HUDEP-2 (cell line): ENCODE measurements at regions not wholly inside any gene's neighbourhood (a gene's known extent, or its start where the extent isn't known, plus 50 kb on each side); places are given as distances from the start of the nearest gene placed in this dataset.

Experiments
- DNase-seq, 76 experiments: peaks; one replicate each; lab custom pipeline; 2025; ENCODE audit not compliant: unreplicated experiment in 76 of 76; lab: John Stamatoyannopoulos, UW

DNA sequence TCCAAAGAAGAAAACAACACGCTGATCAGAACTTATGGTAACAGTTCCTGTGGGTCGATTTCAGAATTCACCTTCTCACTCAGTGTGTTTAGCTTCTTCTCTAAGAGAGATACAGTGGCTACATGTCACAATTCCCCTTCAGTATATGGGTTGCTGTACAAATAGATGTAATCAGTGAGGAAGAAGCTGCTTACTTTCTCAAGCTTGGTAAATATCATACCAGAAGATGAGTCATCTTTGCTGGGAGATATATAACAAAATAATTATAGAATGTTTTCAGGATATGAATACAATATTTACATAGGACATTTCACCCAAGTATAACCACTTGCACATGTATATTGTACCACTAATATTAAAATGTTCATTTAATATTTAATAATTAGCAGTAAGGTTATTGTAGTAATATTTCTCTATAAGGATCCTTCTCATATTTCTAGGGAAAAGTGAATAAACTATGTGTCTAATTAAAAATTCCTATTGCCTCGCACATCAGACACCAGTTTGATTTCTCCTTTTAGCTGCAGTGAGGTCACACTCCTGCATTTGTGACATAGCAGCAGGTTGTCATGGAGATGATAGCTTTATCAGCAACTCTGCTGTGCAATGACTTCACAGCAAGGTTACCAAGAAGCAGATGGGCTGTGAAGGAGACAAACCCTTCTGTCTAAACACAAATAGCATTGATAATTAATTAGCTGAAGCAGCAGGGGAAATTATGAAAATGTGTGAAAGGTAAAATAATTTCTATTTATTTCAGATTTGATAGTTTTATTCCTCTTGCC is 211.4 kb downstream of the TUSC7 start:
- no peak for DNase-seq

DNA sequence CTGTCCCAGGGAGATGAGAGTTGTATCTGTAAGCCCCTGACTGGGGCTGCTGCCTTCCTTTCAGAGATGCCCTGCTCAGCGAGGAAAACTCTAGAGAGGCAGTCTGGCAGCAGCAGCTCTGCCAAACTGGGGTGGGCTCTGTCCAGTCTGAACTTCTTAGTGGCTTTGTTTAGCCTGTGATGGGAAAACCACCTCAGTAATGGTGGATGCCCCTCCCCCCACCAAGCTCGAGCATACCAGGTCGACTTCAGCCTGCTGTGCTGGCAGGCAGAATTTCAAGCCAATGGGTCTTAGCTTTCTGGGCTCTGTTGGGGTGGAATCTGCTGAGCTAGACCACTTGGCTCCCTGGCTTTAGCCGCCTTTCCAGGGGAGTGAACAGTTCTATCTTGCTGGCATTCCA is 218.3 kb downstream of the TUSC7 start:
- DNase-seq = no peak

DNA sequence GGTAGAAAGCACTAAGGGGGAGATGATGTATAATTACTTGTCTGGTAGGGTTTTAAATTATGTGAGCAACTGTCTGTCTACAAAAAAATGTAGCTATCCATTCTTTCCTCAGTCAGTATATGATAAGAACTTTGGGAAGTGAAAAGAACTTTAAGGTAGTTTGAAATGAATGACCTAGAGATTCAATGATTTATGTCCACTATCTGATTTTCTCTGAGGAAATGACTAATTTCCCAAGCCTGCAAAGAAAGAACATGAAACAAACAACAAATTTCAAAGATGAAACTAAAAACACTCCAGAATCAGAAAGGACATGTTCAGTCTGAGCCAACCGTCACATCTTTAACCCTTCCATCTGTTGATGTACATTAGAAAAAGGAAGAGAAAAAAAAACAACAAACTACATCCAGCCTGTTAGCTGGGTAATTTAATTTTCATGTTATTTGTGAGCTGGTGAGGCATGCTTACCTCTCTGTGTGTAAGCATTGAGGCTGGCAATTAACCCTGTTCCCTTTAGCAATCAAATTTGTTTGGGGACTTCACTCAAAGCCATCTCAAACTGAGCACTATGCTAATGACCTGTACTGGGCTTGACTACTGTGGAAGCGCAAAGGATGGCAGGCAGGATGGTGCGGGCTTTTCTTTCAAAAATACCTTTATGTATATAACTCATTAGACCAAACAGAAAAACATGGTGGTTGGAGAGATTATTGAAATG is 220.1 kb downstream of the TUSC7 start:
- DNase-seq = no peak

GRCh38 chr3:116930786-116931185 is 221.2 kb downstream of the TUSC7 start:
- DNase-seq = no peak

GRCh38 chr3:116939091-116939490 is 229.5 kb downstream of the TUSC7 start:
- DNase-seq = no peak

GRCh38 chr3:116939550-116939949 is 230.0 kb downstream of the TUSC7 start:
- DNase-seq = no peak

GRCh38 chr3:116940719-116941118 is 231.1 kb downstream of the TUSC7 start:
- DNase-seq = no peak

- no peak for DNase-seq
Observed at GRCh38 chr3:116946376-116946775, 236.8 kb downstream of the TUSC7 start.

DNA sequence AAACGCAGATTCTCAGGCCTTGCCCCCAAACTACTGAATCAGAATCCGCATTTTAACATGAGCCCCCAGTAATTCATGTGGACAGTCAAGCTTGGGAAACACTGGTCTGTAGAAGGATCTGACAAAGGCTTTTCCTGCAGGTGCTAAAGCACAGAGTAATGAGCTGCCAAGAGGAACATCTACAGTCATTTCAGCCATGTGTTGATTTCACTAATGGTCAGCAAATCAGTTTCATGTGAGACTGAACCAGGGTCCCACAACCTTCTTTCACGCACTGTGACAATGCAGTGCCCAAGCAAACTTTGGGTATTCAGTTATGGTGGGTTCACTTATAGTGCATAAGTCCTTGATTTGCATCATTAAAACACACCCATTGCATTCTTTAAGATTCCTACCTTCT is 237.6 kb downstream of the TUSC7 start:
- DNase-seq = no peak

DNA sequence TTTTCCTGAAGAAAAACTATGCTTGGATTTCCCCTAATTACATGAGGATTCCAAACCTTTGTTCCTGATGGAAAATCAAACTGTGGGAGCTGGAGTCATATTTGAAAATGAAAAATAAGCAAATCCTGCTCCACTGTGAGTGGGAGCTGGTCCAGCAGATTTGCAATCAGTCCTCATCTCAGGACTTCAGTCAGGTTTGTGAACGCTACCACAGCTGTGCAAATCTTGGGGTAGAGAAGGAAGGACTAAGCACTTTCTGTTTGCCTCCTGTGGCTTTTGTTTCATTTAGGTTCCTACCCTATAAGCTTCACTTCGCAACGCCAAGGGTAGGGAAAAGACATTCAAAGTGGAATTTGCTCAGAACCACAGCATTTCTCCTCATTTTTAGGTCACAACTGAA is 238.2 kb downstream of the TUSC7 start:
- DNase-seq = no peak

- DNase-seq = no peak
Observed at GRCh38 chr3:116950301-116951055, 240.9 kb downstream of the TUSC7 start.

GRCh38 chr3:116951610-116952009 is 242.0 kb downstream of the TUSC7 start:
- no peak for DNase-seq

GRCh38 chr3:116958291-116958690 is 248.7 kb downstream of the TUSC7 start:
- no peak for DNase-seq

GRCh38 chr3:116961106-116961505 is 251.5 kb downstream of the TUSC7 start:
- no peak for DNase-seq

DNA sequence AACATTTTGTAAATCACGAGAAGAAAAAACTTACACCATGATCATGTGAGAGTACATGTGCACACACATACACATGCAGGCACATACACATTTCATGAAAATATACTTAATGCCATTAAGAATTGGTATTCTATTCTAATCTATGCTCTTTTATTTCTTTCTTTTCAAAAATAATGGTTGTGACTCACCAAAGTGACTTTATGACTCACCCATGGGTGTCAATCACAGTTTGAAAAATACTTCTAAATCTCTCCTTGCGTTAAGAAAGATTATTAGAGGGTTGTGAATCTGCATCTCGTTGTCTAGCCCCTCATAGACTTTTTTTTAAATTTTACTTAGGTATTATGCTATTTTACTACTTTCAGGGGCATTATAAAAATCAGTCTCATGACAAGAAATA is 254.2 kb downstream of the TUSC7 start:
- DNase-seq = no peak

- no peak for DNase-seq
Observed at GRCh38 chr3:116966649-116967048, 257.1 kb downstream of the TUSC7 start.

GRCh38 chr3:116969135-116969534 is 259.6 kb downstream of the TUSC7 start:
- no peak for DNase-seq

GRCh38 chr3:116969646-116970045 is 260.1 kb downstream of the TUSC7 start:
- no peak for DNase-seq

- no peak for DNase-seq
Observed at GRCh38 chr3:116971531-116971930, 262.0 kb downstream of the TUSC7 start.

- no peak for DNase-seq
Observed at GRCh38 chr3:116974702-116975101, 265.1 kb downstream of the TUSC7 start.

DNA sequence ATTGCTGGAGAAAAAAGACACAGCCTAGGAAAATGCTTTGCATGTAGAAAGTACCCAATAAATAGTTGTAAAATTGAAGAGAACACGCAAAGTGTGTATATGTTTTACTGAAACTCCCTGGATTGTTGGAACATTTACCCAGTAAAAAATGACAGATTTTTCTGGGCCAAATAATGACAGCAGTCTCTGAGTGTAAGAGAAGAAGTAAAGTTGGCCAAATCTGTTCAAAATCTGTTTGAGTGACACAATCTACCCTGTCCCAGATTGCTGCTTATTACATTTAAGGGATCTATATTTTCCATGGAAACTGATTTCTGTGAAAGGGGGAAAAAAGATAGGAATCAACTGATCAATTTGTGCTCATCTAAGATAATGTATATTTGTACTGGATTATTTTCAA is 267.9 kb downstream of the TUSC7 start:
- DNase-seq = no peak

GRCh38 chr3:116980099-116980498 is 270.5 kb downstream of the TUSC7 start:
- no peak for DNase-seq
